Gastrocnemius medialis (tissue), 4 donors: ENCODE measurements at regions not wholly inside any gene's neighbourhood (a gene's known extent, or its start where the extent isn't known, plus 50 kb on each side); places are given as distances from the start of the nearest gene placed in this dataset.

Source experiments
- ATAC-seq, 2 donors: fragments of 150-250 bp; one replicate each; pipeline ENCODE4 v1.9.1; 2016
- DNase-seq, 2 donors: peaks; one replicate each; pipeline ENCODE4 v3.0.0-alpha.2; 2019
- H3K27ac ChIP-seq, 4 donors: fragments of 200-600 bp; sonication (generic); 1 replicate in 1 of 4; 2 replicates in 3 of 4; pipeline ENCODE4 v1.5.1; 2016 to 2018; ENCODE audit warnings: mild to moderate bottlenecking in 2 of 4, moderate library complexity in 1 of 4
- H3K27me3 ChIP-seq, 3 donors: fragments of 200-600 bp; sonication (generic) in 2 of 3; 1 replicate in 1 of 3; 2 replicates in 2 of 3; pipeline versions ENCODE4 v1.5.1 to v1.6.0; 2016 to 2019; ENCODE audit warnings: mild to moderate bottlenecking in 1 of 3, moderate library complexity in 1 of 3
- H3K36me3 ChIP-seq, 2 donors: fragments of 200-600 bp; sonication (generic) in 1 of 2; one replicate each; pipeline ENCODE4 v1.5.1; 2017 to 2018
- H3K4me1 ChIP-seq, 2 donors: fragments of 200-600 bp; sonication (generic) in 1 of 2; one replicate each; pipeline ENCODE4 v1.5.1; 2016 to 2017; ENCODE audit warnings: mild to moderate bottlenecking in 2 of 2
- H3K4me3 ChIP-seq, 4 donors: fragments of 200-600 bp; sonication (generic) in 3 of 4; 1 replicate in 1 of 4; 2 replicates in 3 of 4; pipeline ENCODE4 v1.5.1; 2016 to 2019; ENCODE audit warnings: mild to moderate bottlenecking in 2 of 4
- H3K9me3 ChIP-seq, 3 donors: fragments of 200-600 bp; sonication (generic) in 2 of 3; 1 replicate in 1 of 3; 2 replicates in 2 of 3; pipeline ENCODE4 v1.5.1; 2016 to 2019
- CTCF ChIP-seq, 5 experiments: fragments of 450-650 bp in 3 of 5; fragments of 200-600 bp in 2 of 5; sonication (generic) in 2 of 5; IDR thresholded peaks in 4 of 5; conservative IDR thresholded peaks in 1 of 5; 1 replicate in 4 of 5; 2 replicates in 1 of 5; pipeline ENCODE4 v1.5.1; 2016 to 2019; ENCODE audit warnings: antibody characterized with exemption in 5 of 5, mild to moderate bottlenecking in 3 of 5, moderate library complexity in 3 of 5
- POLR2A ChIP-seq, 2 donors: fragments of 450-650 bp; IDR thresholded peaks; one replicate each; pipeline ENCODE4 v1.6.1; 2017; ENCODE audit warnings: antibody characterized with exemption in 2 of 2, mild to moderate bottlenecking in 2 of 2, moderate library complexity in 2 of 2
- in situ Hi-C, 4 donors: fragments of 200-750 bp; cut with MboI; loops; one replicate each; pipeline versions ENCODE4 v1.15.0 to v1.8.0; 2017; ENCODE audit warnings: low sequenced_read_pairs in 4 of 4
- intact Hi-C: fragments of 100-400 bp; cut with DNase I; formaldehyde crosslinking; loops from one replicate; pipeline ENCODE4 v1.15.1; 2023; ENCODE audit warnings: low total_unique reads

DNA sequence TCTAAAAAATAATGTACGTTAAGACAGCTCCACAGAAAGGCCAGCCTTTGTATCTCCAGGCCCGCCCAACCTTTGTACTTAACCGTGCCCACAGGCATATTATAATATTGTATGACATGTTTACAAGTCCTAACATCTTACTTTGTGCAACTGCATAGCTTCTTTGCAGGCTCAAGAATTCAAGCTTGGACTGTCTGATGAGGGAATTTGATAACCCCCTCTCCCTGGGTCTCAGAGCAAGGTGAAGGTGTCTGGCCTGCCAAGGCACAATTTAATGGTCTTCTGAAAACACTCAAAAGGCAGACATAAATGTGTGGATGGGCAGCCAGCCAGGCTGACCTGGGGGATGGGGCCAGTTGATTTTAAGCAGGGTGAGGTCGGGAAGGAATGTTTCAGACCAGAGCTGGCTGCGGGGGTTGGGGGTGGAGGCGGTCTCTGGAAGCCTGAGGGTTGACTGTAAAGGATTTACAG is 732.7 kb upstream of the FANCL start:
- H3K4me3 ChIP-seq: no peak overlapping the region
- H3K27ac ChIP-seq: no peak overlapping the region
- H3K27me3 ChIP-seq: no peaks in the 10 kb centered on the region
- no peaks in the 10 kb centered on the region for H3K36me3 ChIP-seq
- TF ChIP-seq POLR2A (IDR thresholded peaks at IDR 0.05) (no peak), CTCF (IDR thresholded peaks at IDR 0.05 in 4 of 5, conservative IDR thresholded peaks at IDR 0.05 in 1 of 5) (no peak)
- ATAC-seq: no peak
- H3K9me3 ChIP-seq: no peaks in the 10 kb centered on the region
- intact Hi-C loops (no loop called here), in situ Hi-C loops (no loop called here)
- DNase-seq: no peak
- no peaks in the 10 kb centered on the region for H3K4me1 ChIP-seq

- no peak overlapping the region for H3K4me3 ChIP-seq
- in situ Hi-C loops (no loop called here), intact Hi-C loops (no loop called here)
- no peaks in the 10 kb centered on the region for H3K9me3 ChIP-seq
- DNase-seq (no peak), ATAC-seq (no peak)
- TF ChIP-seq POLR2A (IDR thresholded peaks at IDR 0.05): no peak
- no peak for TF ChIP-seq CTCF (IDR thresholded peaks at IDR 0.05 in 4 of 5, conservative IDR thresholded peaks at IDR 0.05 in 1 of 5)
- H3K27ac ChIP-seq: no peak overlapping the region
- no peaks in the 10 kb centered on the region for H3K4me1 ChIP-seq
- H3K36me3 ChIP-seq: no peaks in the 10 kb centered on the region
- no peaks in the 10 kb centered on the region for H3K27me3 ChIP-seq
These were observed 731.6 kb upstream of the FANCL start for GRCh38 chr2:58972737-58973136.

DNA sequence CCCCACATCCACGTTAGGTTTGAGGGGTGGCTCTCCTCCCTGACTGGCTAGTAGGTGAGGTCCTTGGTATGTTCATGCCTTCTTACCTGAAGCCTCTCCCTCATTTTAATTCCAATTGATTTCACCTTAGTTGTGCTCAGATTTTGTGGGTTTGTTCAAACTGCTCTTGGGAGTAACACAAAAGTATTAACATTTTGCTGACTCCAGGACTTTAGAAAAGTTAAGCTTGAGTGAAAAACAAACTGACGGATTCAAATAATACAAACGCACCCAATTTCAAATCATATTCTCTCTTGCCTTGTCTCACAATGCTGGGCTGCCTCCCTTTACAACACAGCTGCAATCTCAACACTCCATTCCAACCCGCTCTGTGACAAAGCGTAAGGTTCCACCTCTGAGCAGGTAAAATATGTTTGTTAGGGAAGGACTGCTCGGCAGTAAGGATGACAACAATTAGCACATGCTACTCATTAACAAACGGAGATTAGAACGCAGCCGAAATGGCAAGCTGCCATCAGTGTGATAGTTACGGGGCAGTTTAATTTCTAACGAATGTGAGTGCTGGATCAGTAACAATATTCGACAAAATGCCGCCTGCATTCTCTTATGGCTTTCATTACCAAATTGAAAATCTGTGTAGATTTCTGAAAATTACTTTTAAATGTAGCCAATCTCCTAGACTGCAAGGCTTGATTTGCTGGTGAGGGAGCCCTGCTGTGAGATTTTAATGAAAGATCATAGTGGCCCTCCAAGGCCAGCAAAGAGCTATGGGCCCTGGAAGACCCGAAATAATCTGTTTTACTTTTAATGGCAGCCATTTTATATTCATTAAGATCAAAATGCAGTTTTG is 730.6 kb upstream of the FANCL start:
- intact Hi-C loops: no loop called here
- Histone ChIP-seq H3K36me3 (no peaks in the 10 kb centered on the region), H3K9me3 (no peaks in the 10 kb centered on the region), H3K27ac (no peak overlapping the region), H3K4me3 (no peak overlapping the region), H3K27me3 (no peaks in the 10 kb centered on the region), H3K4me1 (no peaks in the 10 kb centered on the region)
- in situ Hi-C loops: no loop called here
- TF ChIP-seq POLR2A (IDR thresholded peaks at IDR 0.05): no peak
- no peak for TF ChIP-seq CTCF (IDR thresholded peaks at IDR 0.05 in 4 of 5, conservative IDR thresholded peaks at IDR 0.05 in 1 of 5)
- ATAC-seq: no peak
- DNase-seq: no peak

GRCh38 chr2:58970365-58970764 is 729.2 kb upstream of the FANCL start:
- Histone ChIP-seq H3K9me3 (no peaks in the 10 kb centered on the region), H3K4me1 (no peaks in the 10 kb centered on the region), H3K27ac (no peak overlapping the region), H3K4me3 (no peak overlapping the region), H3K27me3 (no peaks in the 10 kb centered on the region), H3K36me3 (no peaks in the 10 kb centered on the region)
- intact Hi-C loops: no loop called here
- in situ Hi-C loops: no loop called here
- ATAC-seq (no peak), DNase-seq (no peak)
- TF ChIP-seq CTCF (IDR thresholded peaks at IDR 0.05 in 4 of 5, conservative IDR thresholded peaks at IDR 0.05 in 1 of 5): no peak
- TF ChIP-seq POLR2A (IDR thresholded peaks at IDR 0.05): no peak
